ENCODE measurements at regions not wholly inside any gene's neighbourhood (a gene's known extent, or its start where the extent isn't known, plus 50 kb on each side); places are given as distances from the start of the nearest gene placed in this dataset.

DNA sequence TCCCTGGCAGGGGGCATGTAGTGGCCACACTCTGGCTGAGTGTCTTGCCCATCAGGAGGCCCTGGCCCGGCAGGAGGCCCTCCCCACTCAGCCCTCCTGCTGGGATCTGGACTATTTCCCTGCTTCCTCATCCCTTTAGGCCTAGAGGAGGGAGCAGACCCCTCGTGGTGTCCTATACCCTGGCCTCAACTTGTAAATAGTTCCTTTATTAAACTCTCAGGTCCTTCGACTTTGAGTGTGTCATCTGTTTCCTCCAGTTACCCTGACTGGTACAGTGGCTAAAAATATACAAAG is 166.7 kb upstream of the GLI2 start (continued):
- TF ChIP-seq HDAC6 (IDR thresholded peaks at IDR 0.05; ENCODE audit: low read depth, low read length) = no peak
